HepG2 (cell line): ENCODE measurements at regions not wholly inside any gene's neighbourhood (a gene's known extent, or its start where the extent isn't known, plus 50 kb on each side); places are given as distances from the start of the nearest gene placed in this dataset.

Source experiments
- CHD4 ChIP-seq: fragments of 200-600 bp; sonication (generic); IDR thresholded peaks from 2 replicates; pipeline ENCODE4 v1.7.0; 2017; ENCODE audit warnings: mild to moderate bottlenecking, low read length, borderline replicate concordance
- FOXP1 ChIP-seq, 2 experiments: fragments of 450-650 bp in 1 of 2; IDR thresholded peaks; 2 replicates each; pipeline ENCODE4 v1.6.1; 2017 to 2018; ENCODE audit warnings: antibody characterized with exemption in 1 of 2
- NPAS2 ChIP-seq: sonication (generic); formaldehyde crosslinking; IDR thresholded peaks from 2 replicates; pipeline ENCODE4 v1.8.0; 2022; ENCODE audit warnings: mild to moderate bottlenecking, missing genetic modification reagents, borderline replicate concordance
- POLR2A ChIP-seq, 2 experiments: IDR thresholded peaks; 2 replicates each; pipeline ENCODE4 v1.6.1; 2011; ENCODE audit warnings: low read depth in 2 of 2, low read length in 2 of 2, mild to moderate bottlenecking in 1 of 2, moderate library complexity in 1 of 2; ENCODE audit not compliant: insufficient read depth in 1 of 2
- SKI ChIP-seq: fragments of 450-650 bp; IDR thresholded peaks from one replicate; pipeline ENCODE4 v1.6.1; 2018; ENCODE audit warnings: mild to moderate bottlenecking; ENCODE audit not compliant: partially characterized antibody
- SOX6 ChIP-seq, 2 experiments: fragments of 450-650 bp in 1 of 2; sonication (generic) in 1 of 2; formaldehyde crosslinking in 1 of 2; IDR thresholded peaks; 2 replicates each; pipeline versions ENCODE4 v1.4.0 to v1.6.1; 2017 to 2020; ENCODE audit warnings: antibody characterized with exemption in 1 of 2, mild to moderate bottlenecking in 1 of 2, missing genetic modification reagents in 1 of 2
- SUZ12 ChIP-seq: fragments of 150-350 bp; IDR thresholded peaks from 2 replicates; pipeline ENCODE4 v1.6.1; 2014; ENCODE audit warnings: low read depth, low read length
- TBX3 ChIP-seq: fragments of 450-650 bp; IDR thresholded peaks from 2 replicates; pipeline ENCODE4 v1.6.1; 2017; ENCODE audit warnings: antibody characterized with exemption, mild to moderate bottlenecking, inconsistent platforms, borderline replicate concordance
- ZFP36 ChIP-seq: fragments of 150-350 bp; IDR thresholded peaks from 2 replicates; pipeline ENCODE4 v1.6.1; 2018; ENCODE audit warnings: borderline replicate concordance, low read length, low read depth; ENCODE audit not compliant: partially characterized antibody
- ZNF282 ChIP-seq: fragments of 450-650 bp; IDR thresholded peaks from 2 replicates; pipeline ENCODE4 v1.6.1; 2018; ENCODE audit not compliant: partially characterized antibody
- ZNF318 ChIP-seq: sonication (generic); formaldehyde crosslinking; IDR thresholded peaks from 2 replicates; pipeline ENCODE4 v1.4.0; 2020; ENCODE audit warnings: mild to moderate bottlenecking, missing genetic modification reagents
- ZNF749 ChIP-seq: sonication (generic); formaldehyde crosslinking; IDR thresholded peaks from 2 replicates; pipeline ENCODE4 v1.8.0; 2022; ENCODE audit warnings: mild to moderate bottlenecking, missing genetic modification reagents, moderate library complexity, borderline replicate concordance

GRCh38 chr4:4675051-4675581, 133.3 kb upstream of the STX18 start:
- TF ChIP-seq ZNF749 (CRISPR knock-in tag) (no peak), ZNF318 (CRISPR knock-in tag) (no peak), SKI (no peak), ZFP36 (no peak), TBX3 (no peak), SOX6 (IDR thresholded peaks at IDR 0.05) (no peak), SOX6 (CRISPR knock-in tag; IDR thresholded peaks at IDR 0.05) (no peak), POLR2A (IDR thresholded peaks at IDR 0.05; ENCODE audit: insufficient read depth in 1 of 2, low read depth in 2 of 2, low read length in 2 of 2) (no peak), NPAS2 (CRISPR knock-in tag) (no peak), CHD4 (no peak), SUZ12 (no peak), FOXP1 (IDR thresholded peaks at IDR 0.05) (no peak), FOXP1 (CRISPR knock-in tag; IDR thresholded peaks at IDR 0.05) (no peak), ZNF282 (no peak)
